OCI-LY1 (cell line): ENCODE measurements at regions not wholly inside any gene's neighbourhood (a gene's known extent, or its start where the extent isn't known, plus 50 kb on each side); places are given as distances from the start of the nearest gene placed in this dataset.

Source experiments
- CTCF ChIP-seq: fragments of 200-600 bp; sonication (generic), shearing (Covaris generic); IDR thresholded peaks from 2 replicates; pipeline ENCODE4 v1.5.1; 2017; ENCODE audit warnings: mild to moderate bottlenecking, antibody characterized with exemption, low read length, moderate library complexity, mixed read lengths
- EZH2 ChIP-seq: fragments of 200-600 bp; sonication (generic), shearing (Covaris generic); IDR thresholded peaks from 2 replicates; pipeline ENCODE4 v1.8.0; 2017; ENCODE audit warnings: borderline replicate concordance, mixed run types, mild to moderate bottlenecking, antibody characterized with exemption, low read length, moderate library complexity, mixed read lengths

GRCh38 chr5:32880796-32881195, 169.7 kb downstream of the NPR3 start:
- TF ChIP-seq CTCF (no peak), EZH2 (no peak)
